ENCODE measurements at regions not wholly inside any gene's neighbourhood (a gene's known extent, or its start where the extent isn't known, plus 50 kb on each side); places are given as distances from the start of the nearest gene placed in this dataset.

DNA sequence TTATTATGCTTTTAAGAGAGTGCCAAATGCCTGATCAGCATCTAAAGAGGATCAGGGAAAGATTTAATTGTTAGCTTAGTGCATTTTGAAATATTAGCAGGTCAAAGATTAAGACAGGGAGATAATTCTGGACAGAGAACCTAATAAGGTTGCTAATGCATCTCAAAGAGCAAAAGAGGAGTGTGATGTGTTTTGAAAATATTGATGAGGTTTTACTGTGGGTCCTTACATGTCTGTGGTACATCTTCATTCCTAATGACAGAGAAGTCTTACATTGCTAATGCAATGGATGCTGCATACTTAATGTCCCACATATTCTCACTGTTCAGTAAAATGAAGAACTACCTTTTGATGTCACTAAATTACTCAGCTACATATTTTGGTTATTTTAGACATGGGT lies 154.1 kb downstream of the TAF11L14 start:
- intact Hi-C loops (cut with micrococcal nuclease): no loop called here
- no peak overlapping the region for H3K4me3 Mint-ChIP-seq

DNA sequence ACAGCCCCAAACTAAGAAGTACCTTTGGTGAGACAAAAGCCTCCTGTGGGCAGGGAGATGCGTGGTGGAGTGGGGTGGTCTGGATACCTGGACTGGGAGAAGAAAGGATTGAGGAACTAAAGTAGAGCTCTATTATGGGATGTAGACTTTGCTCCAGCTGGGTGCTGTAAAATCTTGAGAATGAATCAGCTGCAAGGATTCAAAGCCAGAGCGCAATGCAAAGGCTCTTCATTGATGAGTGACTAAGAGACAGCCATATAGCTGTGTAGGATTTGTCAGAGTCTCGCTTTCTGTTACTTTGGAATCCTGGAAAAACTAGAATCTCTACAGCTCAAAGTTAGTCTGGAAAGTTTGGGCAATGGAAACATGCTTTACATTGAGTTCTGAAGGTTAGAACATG lies 159.9 kb downstream of the TAF11L14 start:
- Histone ChIP-seq H3K4me1 (ENCODE audit: control insufficient read depth in 1 of 2, insufficient read depth in 2 of 2, low read length in 2 of 2) (peaks cover 10 to 14% of the 10 kb centered on the region in 2 donors), H2AFZ (ENCODE audit: insufficient read depth, low read depth, low read length, poor library complexity, severe bottlenecking) (no peak overlapping the region), H3K27me3 (ENCODE audit: control insufficient read depth in 2 of 2, insufficient read depth in 2 of 2, low read length in 2 of 2) (no peaks in the 10 kb centered on the region), H3K4me3 (replicated peaks in 1 of 3; ENCODE audit: low read depth in 2 of 3, low read length in 3 of 3) (no peak overlapping the region), H3K9me3 (replicated peaks in 1 of 2; ENCODE audit: control insufficient read depth in 1 of 2, insufficient read depth in 1 of 2, low read length in 2 of 2) (no peaks in the 10 kb centered on the region), H3K27ac (ENCODE audit: low read depth in 1 of 2, low read length in 2 of 2) (no peak overlapping the region), H3K79me2 (ENCODE audit: insufficient read depth, low read length) (no peaks in the 10 kb centered on the region), H3K36me3 (replicated peaks in 1 of 2; ENCODE audit: control insufficient read depth in 1 of 2, insufficient read depth in 2 of 2, low read length in 2 of 2) (no peaks in the 10 kb centered on the region), H4K20me1 (ENCODE audit: insufficient read depth, low read length) (no peaks in the 10 kb centered on the region), H3K9ac (ENCODE audit: insufficient read depth, low read length, poor library complexity, severe bottlenecking) (no peak overlapping the region), H3K4me2 (replicated peaks; ENCODE audit: extremely low read depth, low read length, poor library complexity, severe bottlenecking) (no peak overlapping the region)
- Mint-ChIP-seq H3K9me3 (peaks cover 1 to 9% (median 2%) of the 10 kb centered on the region in 7 donors), H3K27me3 (ENCODE audit: low read depth in 3 of 3) (peaks cover 0 to 3% (median 2%) of the 10 kb centered on the region in 3 donors), H3K36me3 (no peaks in the 10 kb centered on the region), H3K4me3 (no peak overlapping the region), H3K27ac (no peak overlapping the region), H3K4me1 (peaks cover 12% of the 10 kb centered on the region)
- TF ChIP-seq, protein P1, sequence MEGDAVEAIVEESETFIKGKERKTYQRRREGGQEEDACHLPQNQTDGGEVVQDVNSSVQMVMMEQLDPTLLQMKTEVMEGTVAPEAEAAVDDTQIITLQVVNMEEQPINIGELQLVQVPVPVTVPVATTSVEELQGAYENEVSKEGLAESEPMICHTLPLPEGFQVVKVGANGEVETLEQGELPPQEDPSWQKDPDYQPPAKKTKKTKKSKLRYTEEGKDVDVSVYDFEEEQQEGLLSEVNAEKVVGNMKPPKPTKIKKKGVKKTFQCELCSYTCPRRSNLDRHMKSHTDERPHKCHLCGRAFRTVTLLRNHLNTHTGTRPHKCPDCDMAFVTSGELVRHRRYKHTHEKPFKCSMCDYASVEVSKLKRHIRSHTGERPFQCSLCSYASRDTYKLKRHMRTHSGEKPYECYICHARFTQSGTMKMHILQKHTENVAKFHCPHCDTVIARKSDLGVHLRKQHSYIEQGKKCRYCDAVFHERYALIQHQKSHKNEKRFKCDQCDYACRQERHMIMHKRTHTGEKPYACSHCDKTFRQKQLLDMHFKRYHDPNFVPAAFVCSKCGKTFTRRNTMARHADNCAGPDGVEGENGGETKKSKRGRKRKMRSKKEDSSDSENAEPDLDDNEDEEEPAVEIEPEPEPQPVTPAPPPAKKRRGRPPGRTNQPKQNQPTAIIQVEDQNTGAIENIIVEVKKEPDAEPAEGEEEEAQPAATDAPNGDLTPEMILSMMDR (IDR thresholded peaks at IDR 0.05): no peak
- DNase-seq: no peak
- WGBS (ENCODE audit: insufficient coverage): 91% methylated on average over 3 of the region's 3 CpGs
- intact Hi-C loops (cut with micrococcal nuclease): no loop called here

More for the DNA sequence above, 154.1 kb downstream of the TAF11L14 start:
- H3K36me3 ChIP-seq (replicated peaks in 1 of 2; ENCODE audit: control insufficient read depth in 1 of 2, insufficient read depth in 2 of 2, low read length in 2 of 2): no peaks in the 10 kb centered on the region
- TF ChIP-seq, protein P1 (IDR thresholded peaks at IDR 0.05): no peak
- peaks cover 0 to 9% (median 2%) of the 10 kb centered on the region in 7 donors for H3K9me3 Mint-ChIP-seq
- no peaks in the 10 kb centered on the region for H3K9me3 ChIP-seq (replicated peaks in 1 of 2; ENCODE audit: control insufficient read depth in 1 of 2, insufficient read depth in 1 of 2, low read length in 2 of 2)
- H3K4me1 ChIP-seq (ENCODE audit: control insufficient read depth in 1 of 2, insufficient read depth in 2 of 2, low read length in 2 of 2): no peaks in the 10 kb centered on the region
- H3K36me3 Mint-ChIP-seq: no peaks in the 10 kb centered on the region
- no peaks in the 10 kb centered on the region for H3K79me2 ChIP-seq (ENCODE audit: insufficient read depth, low read length)
- no peak overlapping the region for H3K27ac ChIP-seq (ENCODE audit: low read depth in 1 of 2, low read length in 2 of 2)
- H3K4me2 ChIP-seq (replicated peaks; ENCODE audit: extremely low read depth, low read length, poor library complexity, severe bottlenecking): no peak overlapping the region
- H4K20me1 ChIP-seq (ENCODE audit: insufficient read depth, low read length): no peaks in the 10 kb centered on the region
- no peak for DNase-seq
- H2AFZ ChIP-seq (ENCODE audit: insufficient read depth, low read depth, low read length, poor library complexity, severe bottlenecking): no peak overlapping the region
- H3K9ac ChIP-seq (ENCODE audit: insufficient read depth, low read length, poor library complexity, severe bottlenecking): no peak overlapping the region
- peaks cover 0 to 4% (median 3%) of the 10 kb centered on the region in 3 donors for H3K27me3 Mint-ChIP-seq (ENCODE audit: low read depth in 3 of 3)
- H3K27me3 ChIP-seq (ENCODE audit: control insufficient read depth in 2 of 2, insufficient read depth in 2 of 2, low read length in 2 of 2): no peaks in the 10 kb centered on the region
- no peaks in the 10 kb centered on the region for H3K4me1 Mint-ChIP-seq
- no peak overlapping the region for H3K4me3 ChIP-seq (replicated peaks in 1 of 3; ENCODE audit: low read depth in 2 of 3, low read length in 3 of 3)
- no peak overlapping the region for H3K27ac Mint-ChIP-seq

All from CD14-positive monocyte (primary cell).